Daoy (cell line): ENCODE measurements at regions not wholly inside any gene's neighbourhood (a gene's known extent, or its start where the extent isn't known, plus 50 kb on each side); places are given as distances from the start of the nearest gene placed in this dataset.

ENCODE experiments used
- DNase-seq: peaks from one replicate; pipeline ENCODE4 v3.0.0-alpha.2; 2015; ENCODE audit warnings: low read depth

GRCh38 chr15:61534986-61535385, 305.9 kb upstream of the RORA start:
- DNase-seq, result no peak

- DNase-seq, result peak; percentile 48
Observed at GRCh38 chr15:61530769-61531168, 301.7 kb upstream of the RORA start.

- no peak for DNase-seq
Observed at GRCh38 chr15:61528581-61528910, 299.4 kb upstream of the RORA start.

GRCh38 chr15:61527836-61528580, 298.9 kb upstream of the RORA start:
- DNase-seq, result no peak

GRCh38 chr15:61524545-61524944, 295.4 kb upstream of the RORA start:
- no peak for DNase-seq

- no peak for DNase-seq
Observed at GRCh38 chr15:61524086-61524485, 295.0 kb upstream of the RORA start.

- DNase-seq, result no peak
Observed at GRCh38 chr15:61522411-61522810, 293.3 kb upstream of the RORA start.

- DNase-seq, result no peak
Observed at GRCh38 chr15:61521953-61522352, 292.9 kb upstream of the RORA start.

- no peak for DNase-seq
Observed at GRCh38 chr15:61519296-61519695, 290.2 kb upstream of the RORA start.

- DNase-seq, result peak; percentile 41
Observed at GRCh38 chr15:61518191-61518950, 289.3 kb upstream of the RORA start.

GRCh38 chr15:61517776-61518175, 288.7 kb upstream of the RORA start:
- no peak for DNase-seq

GRCh38 chr15:61517335-61517734, 288.2 kb upstream of the RORA start:
- no peak for DNase-seq

GRCh38 chr15:61511756-61512155, 282.7 kb upstream of the RORA start:
- DNase-seq, result no peak

GRCh38 chr15:61511089-61511488, 282.0 kb upstream of the RORA start:
- no peak for DNase-seq

- no peak for DNase-seq
Observed at GRCh38 chr15:61509327-61509840, 280.3 kb upstream of the RORA start.

- DNase-seq, result no peak
Observed at GRCh38 chr15:61503383-61503969, 274.4 kb upstream of the RORA start.

- no peak for DNase-seq
Observed at GRCh38 chr15:61501815-61502389, 272.8 kb upstream of the RORA start.

GRCh38 chr15:61500951-61501620, 272.0 kb upstream of the RORA start:
- no peak for DNase-seq

- DNase-seq, result no peak
Observed at GRCh38 chr15:61500523-61500922, 271.4 kb upstream of the RORA start.

- DNase-seq, result no peak
Observed at GRCh38 chr15:61499376-61499775, 270.3 kb upstream of the RORA start.

GRCh38 chr15:61489571-61489970, 260.5 kb upstream of the RORA start:
- DNase-seq, result no peak

GRCh38 chr15:61483599-61483998, 254.5 kb upstream of the RORA start:
- DNase-seq, result no peak
